ENCODE measurements at regions not wholly inside any gene's neighbourhood (a gene's known extent, or its start where the extent isn't known, plus 50 kb on each side); places are given as distances from the start of the nearest gene placed in this dataset.

GRCh38 chr2:126775300-126775985 is 119.5 kb downstream of the GYPC start:
- H3K36me3 Mint-ChIP-seq (ENCODE audit: low read depth) = no peaks in the 10 kb centered on the region
- peak overlapping the region; percentile 77 for H3K4me3 Mint-ChIP-seq
- no peak overlapping the region for H3K27ac Mint-ChIP-seq
- no peaks in the 10 kb centered on the region for H3K9me3 Mint-ChIP-seq (ENCODE audit: low read depth)
- CTCF ChIA-PET = interaction anchor here (1.2 to 6.0 kb wide), 3 partner anchors 11 to 247 kb away, joined by 3 to 74 read pairs (median 7); no protein-coding TSS in a partner anchor
- ATAC-seq = no peak
- intact Hi-C loops (cut with DNase I, micrococcal nuclease) = loop anchor here (5.0 kb wide), 2 partner anchors 118 to 197 kb away; partner anchors contain the start of gene GYPC (in 1 of the 2)
- no peaks in the 10 kb centered on the region for H3K4me1 Mint-ChIP-seq
- peaks cover 2% of the 10 kb centered on the region for H3K27me3 Mint-ChIP-seq
- POLR2A ChIA-PET = no interaction called here
- DNase-seq = no peak

GRCh38 chr2:126776255-126776654 is 120.3 kb downstream of the GYPC start:
- intact Hi-C loops (cut with DNase I, micrococcal nuclease) = loop anchor here (2.0 to 5.0 kb wide), 6 partner anchors 119 to 1031 kb away; partner anchors contain the start of gene GYPC (in 2 of the 2)
- no peak overlapping the region for H3K27ac Mint-ChIP-seq
- DNase-seq = no peak
- peaks cover 4% of the 10 kb centered on the region for H3K27me3 Mint-ChIP-seq
- H3K36me3 Mint-ChIP-seq (ENCODE audit: low read depth) = no peaks in the 10 kb centered on the region
- POLR2A ChIA-PET = interaction anchor here (0.5 kb wide), 3 partner anchors 25 to 305 kb away, joined by 3 to 4 read pairs (median 3); no protein-coding TSS in a partner anchor
- H3K4me3 Mint-ChIP-seq = peak overlapping the region; percentile 77
- no peaks in the 10 kb centered on the region for H3K4me1 Mint-ChIP-seq
- no peaks in the 10 kb centered on the region for H3K9me3 Mint-ChIP-seq (ENCODE audit: low read depth)
- ATAC-seq = no peak
- CTCF ChIA-PET = interaction anchor here (0.6 to 6.0 kb wide), 8 partner anchors 11 to 378 kb away, joined by 4 to 74 read pairs (median 4); no protein-coding TSS in a partner anchor

GRCh38 chr2:126776692-126777619 is 121.0 kb downstream of the GYPC start:
- no peaks in the 10 kb centered on the region for H3K9me3 Mint-ChIP-seq (ENCODE audit: low read depth)
- DNase-seq = peak; percentile 90
- peaks cover 7% of the 10 kb centered on the region for H3K27me3 Mint-ChIP-seq
- ChIA-PET CTCF (interaction anchor here (0.5 to 6.0 kb wide), 11 partner anchors 12 to 691 kb away, joined by 3 to 74 read pairs (median 4); no protein-coding TSS in a partner anchor), POLR2A (interaction anchor here (0.5 kb wide), 3 partner anchors 24 to 304 kb away, joined by 3 to 4 read pairs (median 3); no protein-coding TSS in a partner anchor)
- peak; percentile 93 for ATAC-seq
- peak overlapping the region; percentile 44 for H3K27ac Mint-ChIP-seq
- H3K4me3 Mint-ChIP-seq = peak overlapping the region; percentile 77
- no peaks in the 10 kb centered on the region for H3K4me1 Mint-ChIP-seq
- intact Hi-C loops (cut with DNase I, micrococcal nuclease) = loop anchor here (1.0 to 5.0 kb wide), 10 partner anchors 120 to 1032 kb away; partner anchors contain the start of gene GYPC (in 2 of the 2)
- no peaks in the 10 kb centered on the region for H3K36me3 Mint-ChIP-seq (ENCODE audit: low read depth)

GRCh38 chr2:126777620-126777978 is 121.1 kb upstream of the TEX51 start:
- no peaks in the 10 kb centered on the region for H3K4me1 Mint-ChIP-seq
- H3K27me3 Mint-ChIP-seq = peaks cover 11% of the 10 kb centered on the region
- intact Hi-C loops (cut with DNase I, micrococcal nuclease) = loop anchor here (1.0 to 5.0 kb wide), 10 partner anchors 120 to 1033 kb away; partner anchors contain the start of gene GYPC (in 2 of the 2)
- ChIA-PET POLR2A (no interaction called here), CTCF (interaction anchor here (0.6 to 6.0 kb wide), 5 partner anchors 13 to 539 kb away, joined by 3 to 74 read pairs (median 4); no protein-coding TSS in a partner anchor)
- no peak overlapping the region for H3K27ac Mint-ChIP-seq
- ATAC-seq = peak; percentile 10
- no peaks in the 10 kb centered on the region for H3K9me3 Mint-ChIP-seq (ENCODE audit: low read depth)
- no peaks in the 10 kb centered on the region for H3K36me3 Mint-ChIP-seq (ENCODE audit: low read depth)
- DNase-seq = no peak
- H3K4me3 Mint-ChIP-seq = peak overlapping the region; percentile 77

GRCh38 chr2:126778561-126779501 is 119.9 kb upstream of the TEX51 start:
- no peak overlapping the region for H3K4me3 Mint-ChIP-seq
- H3K36me3 Mint-ChIP-seq (ENCODE audit: low read depth) = no peaks in the 10 kb centered on the region
- no peaks in the 10 kb centered on the region for H3K9me3 Mint-ChIP-seq (ENCODE audit: low read depth)
- DNase-seq (no peak), ATAC-seq (no peak)
- peaks cover 11% of the 10 kb centered on the region for H3K27me3 Mint-ChIP-seq
- no peaks in the 10 kb centered on the region for H3K4me1 Mint-ChIP-seq
- ChIA-PET CTCF (interaction anchor here (0.7 to 6.0 kb wide), 6 partner anchors 13 to 340 kb away, joined by 3 to 74 read pairs (median 4); no protein-coding TSS in a partner anchor), POLR2A (no interaction called here)
- no peak overlapping the region for H3K27ac Mint-ChIP-seq
- intact Hi-C loops (cut with DNase I, micrococcal nuclease) = loop anchor here (5.0 kb wide), 2 partner anchors 122 to 193 kb away; partner anchors contain the start of gene GYPC (in 1 of the 2)

GRCh38 chr2:126781206-126781605 is 117.5 kb upstream of the TEX51 start:
- H3K4me3 Mint-ChIP-seq = no peak overlapping the region
- no peaks in the 10 kb centered on the region for H3K9me3 Mint-ChIP-seq (ENCODE audit: low read depth)
- H3K4me1 Mint-ChIP-seq = no peaks in the 10 kb centered on the region
- CTCF ChIA-PET = no interaction called here
- H3K27me3 Mint-ChIP-seq = peaks cover 11% of the 10 kb centered on the region
- ATAC-seq (no peak), DNase-seq (no peak)
- H3K27ac Mint-ChIP-seq = no peak overlapping the region
- no peaks in the 10 kb centered on the region for H3K36me3 Mint-ChIP-seq (ENCODE audit: low read depth)
- POLR2A ChIA-PET = no interaction called here
- intact Hi-C loops (cut with DNase I, micrococcal nuclease) = no loop called here

- no peak for DNase-seq
- ChIA-PET POLR2A (no interaction called here), CTCF (no interaction called here)
- no peak overlapping the region for H3K27ac Mint-ChIP-seq
- no peak for ATAC-seq
- H3K9me3 Mint-ChIP-seq (ENCODE audit: low read depth) = no peaks in the 10 kb centered on the region
- intact Hi-C loops (cut with DNase I, micrococcal nuclease) = no loop called here
- H3K36me3 Mint-ChIP-seq (ENCODE audit: low read depth) = no peaks in the 10 kb centered on the region
- H3K27me3 Mint-ChIP-seq = peaks cover 11% of the 10 kb centered on the region
- no peak overlapping the region for H3K4me3 Mint-ChIP-seq
- no peaks in the 10 kb centered on the region for H3K4me1 Mint-ChIP-seq
Observed at GRCh38 chr2:126781806-126782205, 116.9 kb upstream of the TEX51 start.

- Mint-ChIP-seq H3K4me1 (no peaks in the 10 kb centered on the region), H3K9me3 (ENCODE audit: low read depth) (no peaks in the 10 kb centered on the region), H3K27me3 (peaks cover 11% of the 10 kb centered on the region), H3K36me3 (ENCODE audit: low read depth) (no peaks in the 10 kb centered on the region), H3K27ac (no peak overlapping the region), H3K4me3 (no peak overlapping the region)
- intact Hi-C loops (cut with DNase I, micrococcal nuclease) = no loop called here
- no peak for DNase-seq
- POLR2A ChIA-PET = no interaction called here
- CTCF ChIA-PET = no interaction called here
- ATAC-seq = no peak
Observed at GRCh38 chr2:126782648-126783047, 116.0 kb upstream of the TEX51 start.

GRCh38 chr2:126783341-126783740 is 115.3 kb upstream of the TEX51 start:
- H3K27ac Mint-ChIP-seq = no peak overlapping the region
- ChIA-PET POLR2A (no interaction called here), CTCF (interaction anchor here (0.7 kb wide), 1 partner anchor 385 kb away, joined by 3 read pairs; no protein-coding TSS in a partner anchor)
- no peak for ATAC-seq
- no peak overlapping the region for H3K4me3 Mint-ChIP-seq
- peaks cover 11% of the 10 kb centered on the region for H3K27me3 Mint-ChIP-seq
- no peak for DNase-seq
- H3K36me3 Mint-ChIP-seq (ENCODE audit: low read depth) = no peaks in the 10 kb centered on the region
- intact Hi-C loops (cut with DNase I, micrococcal nuclease) = no loop called here
- H3K4me1 Mint-ChIP-seq = no peaks in the 10 kb centered on the region
- H3K9me3 Mint-ChIP-seq (ENCODE audit: low read depth) = no peaks in the 10 kb centered on the region

- Mint-ChIP-seq H3K4me1 (no peaks in the 10 kb centered on the region), H3K9me3 (ENCODE audit: low read depth) (no peaks in the 10 kb centered on the region), H3K36me3 (ENCODE audit: low read depth) (no peaks in the 10 kb centered on the region), H3K27ac (no peak overlapping the region), H3K27me3 (peaks cover 11% of the 10 kb centered on the region), H3K4me3 (no peak overlapping the region)
- ChIA-PET CTCF (no interaction called here), POLR2A (no interaction called here)
- intact Hi-C loops (cut with DNase I, micrococcal nuclease) = no loop called here
- DNase-seq (no peak), ATAC-seq (no peak)
Observed at GRCh38 chr2:126784045-126784444, 114.6 kb upstream of the TEX51 start.
